ENCODE measurements at regions not wholly inside any gene's neighbourhood (a gene's known extent, or its start where the extent isn't known, plus 50 kb on each side); places are given as distances from the start of the nearest gene placed in this dataset.

DNA sequence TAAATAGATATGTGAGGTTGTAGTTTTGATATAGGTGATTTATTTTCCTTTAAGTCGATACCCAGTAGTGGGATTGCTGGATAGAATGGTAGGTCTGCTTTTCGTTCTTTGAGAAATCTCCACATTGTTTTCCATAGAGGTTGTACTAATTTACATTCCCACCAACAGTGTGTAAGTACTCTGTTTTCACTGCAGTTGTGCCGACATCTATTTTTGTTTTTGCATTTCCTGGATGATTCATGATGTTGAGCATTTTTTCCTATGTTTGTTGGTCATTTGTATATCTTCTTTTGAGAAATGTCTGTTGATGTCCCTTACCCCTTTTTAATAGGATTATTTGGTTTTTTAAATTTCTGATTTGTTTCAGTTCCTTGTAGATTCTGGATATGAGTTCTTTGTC, 120.7 kb downstream of the NAA11 start:
- Histone ChIP-seq H3K9me3 (ENCODE audit: control extremely low read depth in 1 of 3, control insufficient read depth in 2 of 3, insufficient read depth in 1 of 3, low read length in 2 of 3) (no peaks in the 10 kb centered on the region), H3K4me2 (replicated peaks; ENCODE audit: low read depth, low read length, poor library complexity, severe bottlenecking) (no peak overlapping the region), H3K27ac (ENCODE audit: low read length in 2 of 2) (no peak overlapping the region), H3K4me1 (ENCODE audit: control insufficient read depth in 2 of 2, insufficient read depth in 2 of 2, low read length in 2 of 2) (peaks cover 0 to 3% of the 10 kb centered on the region in 2 donors), H3K79me2 (ENCODE audit: control insufficient read depth, insufficient read depth, low read length) (no peaks in the 10 kb centered on the region), H3K36me3 (replicated peaks in 1 of 2; ENCODE audit: control extremely low read depth in 1 of 2, control insufficient read depth in 1 of 2, extremely low read depth in 1 of 2, insufficient read depth in 2 of 2, low read length in 1 of 2) (no peaks in the 10 kb centered on the region), H3K9ac (ENCODE audit: low read length) (no peak overlapping the region), H3K27me3 (replicated peaks in 1 of 4; ENCODE audit: control extremely low read depth in 1 of 4, control insufficient read depth in 3 of 4, insufficient read depth in 4 of 4, low read length in 3 of 4) (no peaks in the 10 kb centered on the region), H3K4me3 (ENCODE audit: control extremely low read depth in 1 of 5, extremely low read depth in 1 of 5, insufficient read depth in 1 of 5, low read depth in 2 of 5, low read length in 4 of 5) (no peak overlapping the region), H2AFZ (ENCODE audit: insufficient read depth, low read depth, low read length, poor library complexity, severe bottlenecking) (no peak overlapping the region), H4K20me1 (ENCODE audit: control insufficient read depth, insufficient read depth, low read length, poor library complexity, severe bottlenecking) (no peaks in the 10 kb centered on the region)
- Mint-ChIP-seq H3K9me3 (ENCODE audit: insufficient read depth) (peaks cover 3% of the 10 kb centered on the region), H3K4me3 (no peak overlapping the region), H3K4me1 (peaks cover 3% of the 10 kb centered on the region), H3K27me3 (no peaks in the 10 kb centered on the region), H3K27ac (no peak overlapping the region)
- ChIA-PET CTCF (no interaction called here), POLR2A (no interaction called here)
- TF ChIP-seq EZH2 (IDR thresholded peaks at IDR 0.05; ENCODE audit: borderline replicate concordance, insufficient read depth, low read depth, low read length, poor library complexity, severe bottlenecking), result no peak
- TF ChIP-seq CTCF (IDR thresholded peaks at IDR 0.05), result no peak
- ATAC-seq (ENCODE audit: low read depth), result no peak
- DNase-seq, result no peak
- no CpG with 5 or more reads among the region's 3 CpGs for WGBS (ENCODE audit: insufficient coverage)
- intact Hi-C loops (cut with micrococcal nuclease), result no loop called here

DNA sequence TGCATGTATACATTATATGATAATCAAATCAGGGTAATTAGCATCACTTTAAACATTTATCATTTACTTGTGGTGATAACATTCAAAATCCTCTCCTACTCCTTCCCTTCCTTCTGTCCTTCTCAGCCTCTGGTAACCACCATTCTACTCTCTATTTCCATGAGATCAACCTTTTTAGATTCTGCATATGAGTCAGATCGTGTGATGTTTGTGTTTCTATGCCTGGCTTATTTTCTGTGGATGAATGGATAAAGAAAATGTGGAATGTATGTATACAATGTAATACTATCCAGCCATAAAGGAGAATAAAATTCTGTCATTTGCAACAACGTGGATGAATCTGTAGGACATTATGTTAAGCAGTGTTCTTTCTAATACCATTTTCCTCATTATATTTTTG, 123.9 kb downstream of the NAA11 start:
- Histone ChIP-seq H3K27me3 (replicated peaks in 1 of 4; ENCODE audit: control extremely low read depth in 1 of 4, control insufficient read depth in 3 of 4, insufficient read depth in 4 of 4, low read length in 3 of 4) (no peaks in the 10 kb centered on the region), H4K20me1 (ENCODE audit: control insufficient read depth, insufficient read depth, low read length, poor library complexity, severe bottlenecking) (no peaks in the 10 kb centered on the region), H3K9me3 (ENCODE audit: control extremely low read depth in 1 of 3, control insufficient read depth in 2 of 3, insufficient read depth in 1 of 3, low read length in 2 of 3) (no peaks in the 10 kb centered on the region), H3K9ac (ENCODE audit: low read length) (no peak overlapping the region), H3K4me1 (ENCODE audit: control insufficient read depth in 2 of 2, insufficient read depth in 2 of 2, low read length in 2 of 2) (no peaks in the 10 kb centered on the region), H3K4me3 (ENCODE audit: control extremely low read depth in 1 of 5, extremely low read depth in 1 of 5, insufficient read depth in 1 of 5, low read depth in 2 of 5, low read length in 4 of 5) (no peak overlapping the region), H2AFZ (ENCODE audit: insufficient read depth, low read depth, low read length, poor library complexity, severe bottlenecking) (no peak overlapping the region), H3K27ac (ENCODE audit: low read length in 2 of 2) (no peak overlapping the region), H3K4me2 (replicated peaks; ENCODE audit: low read depth, low read length, poor library complexity, severe bottlenecking) (no peak overlapping the region), H3K36me3 (replicated peaks in 1 of 2; ENCODE audit: control extremely low read depth in 1 of 2, control insufficient read depth in 1 of 2, extremely low read depth in 1 of 2, insufficient read depth in 2 of 2, low read length in 1 of 2) (no peaks in the 10 kb centered on the region), H3K79me2 (ENCODE audit: control insufficient read depth, insufficient read depth, low read length) (no peaks in the 10 kb centered on the region)
- intact Hi-C loops (cut with micrococcal nuclease), result no loop called here
- Mint-ChIP-seq H3K4me3 (no peak overlapping the region), H3K4me1 (no peaks in the 10 kb centered on the region), H3K27ac (no peak overlapping the region), H3K9me3 (ENCODE audit: insufficient read depth) (peaks cover 2% of the 10 kb centered on the region), H3K27me3 (no peaks in the 10 kb centered on the region)
- TF ChIP-seq CTCF (IDR thresholded peaks at IDR 0.05), result no peak
- TF ChIP-seq EZH2 (IDR thresholded peaks at IDR 0.05; ENCODE audit: borderline replicate concordance, insufficient read depth, low read depth, low read length, poor library complexity, severe bottlenecking), result no peak
- no CpG with 5 or more reads among the region's 2 CpGs for WGBS (ENCODE audit: insufficient coverage)
- ChIA-PET POLR2A (no interaction called here), CTCF (no interaction called here)
- DNase-seq (no peak), ATAC-seq (ENCODE audit: low read depth) (no peak)
